GM12873 (cell line): ENCODE measurements at regions not wholly inside any gene's neighbourhood (a gene's known extent, or its start where the extent isn't known, plus 50 kb on each side); places are given as distances from the start of the nearest gene placed in this dataset.

Source experiments
- TF ChIP-seq, protein P1 (sequence below): IDR thresholded peaks from 2 replicates; pipeline ENCODE4 v1.5.1; 2012; ENCODE audit warnings: low read depth, mild to moderate bottlenecking, moderate library complexity, low read length, control low read depth; ENCODE audit not compliant: insufficient read depth; ENCODE audit errors: missing control alignments

DNA sequence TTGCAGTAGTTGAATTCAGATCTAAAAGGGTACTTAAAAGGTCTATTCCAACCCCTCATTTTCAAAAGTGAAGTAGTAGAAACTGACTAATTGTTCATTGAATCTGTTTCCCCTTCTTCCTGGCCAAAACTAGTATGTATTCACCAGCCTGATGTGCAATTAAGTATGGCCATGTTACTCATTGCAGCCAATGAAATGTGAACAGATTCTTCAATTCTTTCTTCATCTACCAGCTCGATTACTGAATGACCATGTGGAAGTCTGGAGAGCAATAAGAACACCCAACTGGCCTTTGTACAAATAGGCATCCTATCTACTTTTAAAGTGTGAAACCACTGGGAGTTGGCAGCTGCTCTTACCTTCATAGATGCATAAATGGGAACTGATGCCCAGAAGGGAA lies 449.0 kb upstream of the ID2 start:
- TF ChIP-seq, protein P1, sequence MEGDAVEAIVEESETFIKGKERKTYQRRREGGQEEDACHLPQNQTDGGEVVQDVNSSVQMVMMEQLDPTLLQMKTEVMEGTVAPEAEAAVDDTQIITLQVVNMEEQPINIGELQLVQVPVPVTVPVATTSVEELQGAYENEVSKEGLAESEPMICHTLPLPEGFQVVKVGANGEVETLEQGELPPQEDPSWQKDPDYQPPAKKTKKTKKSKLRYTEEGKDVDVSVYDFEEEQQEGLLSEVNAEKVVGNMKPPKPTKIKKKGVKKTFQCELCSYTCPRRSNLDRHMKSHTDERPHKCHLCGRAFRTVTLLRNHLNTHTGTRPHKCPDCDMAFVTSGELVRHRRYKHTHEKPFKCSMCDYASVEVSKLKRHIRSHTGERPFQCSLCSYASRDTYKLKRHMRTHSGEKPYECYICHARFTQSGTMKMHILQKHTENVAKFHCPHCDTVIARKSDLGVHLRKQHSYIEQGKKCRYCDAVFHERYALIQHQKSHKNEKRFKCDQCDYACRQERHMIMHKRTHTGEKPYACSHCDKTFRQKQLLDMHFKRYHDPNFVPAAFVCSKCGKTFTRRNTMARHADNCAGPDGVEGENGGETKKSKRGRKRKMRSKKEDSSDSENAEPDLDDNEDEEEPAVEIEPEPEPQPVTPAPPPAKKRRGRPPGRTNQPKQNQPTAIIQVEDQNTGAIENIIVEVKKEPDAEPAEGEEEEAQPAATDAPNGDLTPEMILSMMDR = no peak

DNA sequence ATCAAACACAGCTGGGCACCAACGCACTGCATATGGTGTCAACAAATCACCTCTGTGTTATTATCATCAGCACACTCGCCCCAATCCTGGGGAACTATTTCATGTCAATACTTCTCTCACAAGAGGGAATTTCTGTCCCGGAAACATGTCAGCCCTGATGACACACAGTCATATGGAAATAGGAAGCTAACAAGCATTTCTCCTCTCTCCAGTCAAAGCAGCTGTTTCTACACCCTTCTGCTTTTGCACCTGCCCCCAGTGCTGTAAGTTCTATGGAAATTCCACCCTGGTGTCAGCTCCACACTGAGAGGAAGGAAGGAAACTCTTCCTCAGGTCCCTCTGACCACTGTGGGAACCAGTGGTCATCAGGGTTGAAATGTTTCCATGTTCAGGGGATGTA lies 447.6 kb upstream of the ID2 start:
- TF ChIP-seq, protein P1 = no peak

DNA sequence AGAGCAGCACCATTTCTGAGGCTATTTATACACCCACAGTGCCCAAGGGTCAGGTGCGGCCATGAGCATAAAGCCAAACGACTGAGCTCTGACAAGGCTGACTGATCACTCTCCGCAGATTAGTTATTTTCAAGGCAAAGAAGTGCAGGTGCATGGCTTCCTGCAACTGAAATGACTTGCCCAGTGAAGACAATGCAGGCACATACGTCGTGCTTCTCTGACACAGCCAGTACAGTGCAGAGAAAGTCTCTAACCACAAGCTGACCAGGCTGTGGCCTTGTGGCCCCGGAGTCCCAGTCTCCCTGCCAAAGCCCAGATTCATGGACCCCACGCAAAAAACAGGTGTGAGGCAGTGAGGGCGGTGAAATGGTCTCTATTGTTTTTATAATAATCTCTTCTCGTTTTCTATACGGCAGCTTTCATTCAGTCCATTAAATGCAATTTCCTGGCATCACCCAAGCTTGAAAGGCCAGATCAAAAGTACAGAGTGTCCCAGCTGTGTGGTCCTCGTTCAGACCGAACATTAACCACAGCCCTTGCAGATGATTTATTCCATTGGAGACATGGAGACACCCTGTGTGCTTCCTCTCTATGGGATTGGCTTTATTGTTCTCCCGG lies 447.0 kb upstream of the ID2 start:
- TF ChIP-seq, protein P1 = no peak

- TF ChIP-seq, protein P1 = no peak
These were observed 446.4 kb upstream of the ID2 start for GRCh38 chr2:8235419-8235818.

- TF ChIP-seq, protein P1 = no peak
These were observed 445.5 kb upstream of the ID2 start for GRCh38 chr2:8236391-8236790.

DNA sequence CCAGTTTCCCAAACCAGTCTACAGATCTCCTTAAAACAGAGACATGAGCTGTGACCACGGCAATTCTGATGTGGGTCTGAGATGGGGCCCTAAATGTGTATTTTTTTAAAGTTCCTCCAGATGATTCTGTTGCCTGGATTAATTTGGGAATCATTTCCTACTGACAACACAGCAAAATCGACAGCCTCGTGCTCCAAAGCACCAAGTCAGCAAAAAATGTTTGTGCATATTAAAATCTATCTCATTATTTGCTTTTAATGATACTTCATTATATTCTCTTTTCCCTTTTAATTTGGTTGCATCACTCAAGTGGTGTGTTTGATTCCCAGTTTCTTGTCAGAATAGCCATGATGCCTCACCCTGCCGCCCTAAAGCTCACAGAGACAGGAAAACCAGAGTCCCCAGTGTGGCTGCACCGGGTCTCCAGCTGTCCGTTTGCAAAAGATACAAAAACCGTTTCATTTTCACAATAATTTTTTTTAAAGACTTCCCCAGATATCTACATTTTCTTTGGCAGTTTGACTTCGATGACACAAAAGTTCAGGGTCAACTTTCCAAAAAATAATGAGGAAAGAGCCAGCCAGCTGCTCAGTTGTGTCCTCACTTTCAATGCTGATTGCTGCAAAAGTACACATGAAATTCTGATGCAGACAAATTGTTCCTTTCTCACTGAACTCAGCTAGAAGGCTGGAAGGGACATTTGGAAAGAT lies 443.2 kb upstream of the ID2 start:
- TF ChIP-seq, protein P1 = no peak

DNA sequence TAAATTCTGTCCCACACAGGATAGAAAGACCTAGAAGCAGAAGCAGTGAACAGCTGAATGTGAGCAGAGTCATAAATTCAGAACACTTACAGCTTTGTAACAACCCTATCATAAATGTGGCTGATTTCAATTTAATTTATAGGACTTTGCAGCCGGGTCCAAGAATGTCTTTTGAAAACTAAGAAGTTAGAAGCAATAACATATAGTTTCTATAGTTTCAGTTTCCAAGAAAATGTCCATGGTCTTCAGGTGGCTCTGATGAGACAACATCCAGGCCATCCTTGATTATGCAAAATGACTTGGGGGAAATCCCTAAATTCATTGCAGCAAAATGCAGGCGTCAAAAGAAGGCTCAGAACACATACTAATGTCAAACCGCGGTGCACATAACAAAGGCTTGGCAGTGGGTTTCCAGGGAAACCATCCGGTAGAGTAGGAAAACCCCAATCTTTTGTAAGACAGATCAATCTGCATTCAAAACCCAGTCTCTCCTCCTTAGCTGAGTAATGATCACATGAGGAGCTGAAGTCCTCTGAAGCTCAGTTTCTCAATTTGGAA lies 442.2 kb upstream of the ID2 start:
- TF ChIP-seq, protein P1 = no peak
